Stimulated activated CD4-positive, alpha-beta T cell treated with anti-CD3 and anti-CD28 coated beads, Interleukin-15, amount 100 ng/mL, for 1 hour (primary cell): ENCODE measurements at regions not wholly inside any gene's neighbourhood (a gene's known extent, or its start where the extent isn't known, plus 50 kb on each side); places are given as distances from the start of the nearest gene placed in this dataset.

Experiments used
- DNase-seq, 2 donors: peaks; one replicate each; pipeline ENCODE4 v3.0.0-alpha.2; 2020; ENCODE audit warnings: low read depth in 1 of 2, low spot score in 1 of 2

- DNase-seq, result no peak
Observed at GRCh38 chr11:81071606-81072005, 1630.8 kb upstream of the TENM4 start.

GRCh38 chr11:81070948-81071347, 1630.1 kb upstream of the TENM4 start:
- no peak for DNase-seq

GRCh38 chr11:81059356-81059755, 1618.5 kb upstream of the TENM4 start:
- no peak for DNase-seq

- DNase-seq, result no peak
Observed at GRCh38 chr11:81052344-81053158, 1611.7 kb upstream of the TENM4 start.

- DNase-seq, result no peak
Observed at GRCh38 chr11:81039916-81040524, 1599.2 kb upstream of the TENM4 start.

- DNase-seq, result no peak
Observed at GRCh38 chr11:81036168-81036870, 1595.5 kb upstream of the TENM4 start.

- DNase-seq, result no peak
Observed at GRCh38 chr11:81033779-81034540, 1593.1 kb upstream of the TENM4 start.

- no peak for DNase-seq
Observed at GRCh38 chr11:81032906-81033305, 1592.1 kb upstream of the TENM4 start.

GRCh38 chr11:81030186-81030585, 1589.4 kb upstream of the TENM4 start:
- no peak for DNase-seq

GRCh38 chr11:81026032-81026431, 1585.2 kb upstream of the TENM4 start:
- no peak for DNase-seq

GRCh38 chr11:81022057-81022456, 1581.2 kb upstream of the TENM4 start:
- no peak for DNase-seq

GRCh38 chr11:81010631-81011030, 1569.8 kb upstream of the TENM4 start:
- DNase-seq, result no peak

GRCh38 chr11:81007046-81007445, 1566.2 kb upstream of the TENM4 start:
- DNase-seq, result no peak

- DNase-seq, result no peak
Observed at GRCh38 chr11:81005595-81005994, 1564.8 kb upstream of the TENM4 start.

- DNase-seq, result no peak
Observed at GRCh38 chr11:81004576-81004975, 1563.7 kb upstream of the TENM4 start.

GRCh38 chr11:81002374-81002773, 1561.5 kb upstream of the TENM4 start:
- no peak for DNase-seq

GRCh38 chr11:81000735-81001134, 1559.9 kb upstream of the TENM4 start:
- DNase-seq, result no peak

GRCh38 chr11:81000334-81000733, 1559.5 kb upstream of the TENM4 start:
- DNase-seq, result no peak

- DNase-seq, result no peak
Observed at GRCh38 chr11:80995523-80995922, 1554.7 kb upstream of the TENM4 start.

- no peak for DNase-seq
Observed at GRCh38 chr11:80993536-80993935, 1552.7 kb upstream of the TENM4 start.

GRCh38 chr11:80990885-80991284, 1550.1 kb upstream of the TENM4 start:
- no peak for DNase-seq
